Nephron progenitor cell (in vitro differentiated cells): ENCODE measurements at regions not wholly inside any gene's neighbourhood (a gene's known extent, or its start where the extent isn't known, plus 50 kb on each side); places are given as distances from the start of the nearest gene placed in this dataset.

Experiments
- DNase-seq: peaks from one replicate; pipeline ENCODE4 v3.0.0; 2021
- H3K27ac Mint-ChIP-seq: 2 replicates; pipeline ENCODE4 v1.8.0; 2021; ENCODE audit warnings: mild to moderate bottlenecking, moderate library complexity, mixed read lengths
- H3K27me3 Mint-ChIP-seq: 2 replicates; pipeline ENCODE4 v1.8.0; 2021; ENCODE audit warnings: mild to moderate bottlenecking, low read depth, mixed read lengths; ENCODE audit not compliant: poor library complexity
- H3K36me3 Mint-ChIP-seq: 2 replicates; pipeline ENCODE4 v1.8.0; 2021; ENCODE audit warnings: low read depth, mixed read lengths
- H3K4me1 Mint-ChIP-seq: 2 replicates; pipeline ENCODE4 v1.8.0; 2021; ENCODE audit warnings: mixed read lengths
- H3K4me3 Mint-ChIP-seq: 2 replicates; pipeline ENCODE4 v1.8.0; 2021; ENCODE audit warnings: mild to moderate bottlenecking, moderate library complexity, mixed read lengths
- H3K9me3 Mint-ChIP-seq: 2 replicates; pipeline ENCODE4 v1.8.0; 2021; ENCODE audit warnings: mild to moderate bottlenecking, moderate library complexity, mixed read lengths
- TF ChIP-seq, protein P1 (sequence below): fragments of 200-600 bp; sonication (generic); IDR thresholded peaks from 2 replicates; pipeline ENCODE4 v1.5.0; 2021; ENCODE audit warnings: antibody characterized with exemption

DNA sequence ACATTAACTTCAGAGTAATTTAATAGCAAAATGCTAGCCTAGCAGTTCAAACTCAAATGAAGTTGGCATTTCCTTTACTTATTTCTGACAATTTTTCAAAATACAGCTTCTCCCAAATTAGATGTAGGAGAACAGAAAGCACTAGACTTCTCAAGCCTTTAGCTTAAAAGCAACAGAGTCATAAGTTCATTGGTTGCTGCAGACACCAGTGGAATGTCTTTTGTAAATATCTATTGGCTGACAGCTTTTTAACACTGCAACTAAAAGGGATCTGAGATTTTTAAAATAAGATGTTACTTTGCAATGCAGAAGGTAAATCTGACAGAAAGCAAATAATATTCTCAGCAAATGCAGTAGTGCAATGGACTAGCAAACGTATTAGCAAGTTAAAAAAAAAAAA lies 259.3 kb downstream of the TBL1XR1 start:
- peaks cover 6% of the 10 kb centered on the region for H3K36me3 Mint-ChIP-seq
- peaks cover 44% of the 10 kb centered on the region for H3K4me1 Mint-ChIP-seq
- no peak overlapping the region for H3K4me3 Mint-ChIP-seq
- no peak for DNase-seq
- H3K9me3 Mint-ChIP-seq: peaks cover 6% of the 10 kb centered on the region
- peaks cover 6% of the 10 kb centered on the region for H3K27me3 Mint-ChIP-seq
- TF ChIP-seq, protein P1, sequence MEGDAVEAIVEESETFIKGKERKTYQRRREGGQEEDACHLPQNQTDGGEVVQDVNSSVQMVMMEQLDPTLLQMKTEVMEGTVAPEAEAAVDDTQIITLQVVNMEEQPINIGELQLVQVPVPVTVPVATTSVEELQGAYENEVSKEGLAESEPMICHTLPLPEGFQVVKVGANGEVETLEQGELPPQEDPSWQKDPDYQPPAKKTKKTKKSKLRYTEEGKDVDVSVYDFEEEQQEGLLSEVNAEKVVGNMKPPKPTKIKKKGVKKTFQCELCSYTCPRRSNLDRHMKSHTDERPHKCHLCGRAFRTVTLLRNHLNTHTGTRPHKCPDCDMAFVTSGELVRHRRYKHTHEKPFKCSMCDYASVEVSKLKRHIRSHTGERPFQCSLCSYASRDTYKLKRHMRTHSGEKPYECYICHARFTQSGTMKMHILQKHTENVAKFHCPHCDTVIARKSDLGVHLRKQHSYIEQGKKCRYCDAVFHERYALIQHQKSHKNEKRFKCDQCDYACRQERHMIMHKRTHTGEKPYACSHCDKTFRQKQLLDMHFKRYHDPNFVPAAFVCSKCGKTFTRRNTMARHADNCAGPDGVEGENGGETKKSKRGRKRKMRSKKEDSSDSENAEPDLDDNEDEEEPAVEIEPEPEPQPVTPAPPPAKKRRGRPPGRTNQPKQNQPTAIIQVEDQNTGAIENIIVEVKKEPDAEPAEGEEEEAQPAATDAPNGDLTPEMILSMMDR: no peak
- H3K27ac Mint-ChIP-seq: no peak overlapping the region

- peaks cover 6% of the 10 kb centered on the region for H3K9me3 Mint-ChIP-seq
- H3K36me3 Mint-ChIP-seq: peaks cover 6% of the 10 kb centered on the region
- TF ChIP-seq, protein P1: no peak
- H3K4me3 Mint-ChIP-seq: no peak overlapping the region
- H3K27ac Mint-ChIP-seq: no peak overlapping the region
- peaks cover 6% of the 10 kb centered on the region for H3K27me3 Mint-ChIP-seq
- H3K4me1 Mint-ChIP-seq: peaks cover 44% of the 10 kb centered on the region
- DNase-seq: no peak
Observed at GRCh38 chr3:176937541-176937940, 259.7 kb downstream of the TBL1XR1 start.

DNA sequence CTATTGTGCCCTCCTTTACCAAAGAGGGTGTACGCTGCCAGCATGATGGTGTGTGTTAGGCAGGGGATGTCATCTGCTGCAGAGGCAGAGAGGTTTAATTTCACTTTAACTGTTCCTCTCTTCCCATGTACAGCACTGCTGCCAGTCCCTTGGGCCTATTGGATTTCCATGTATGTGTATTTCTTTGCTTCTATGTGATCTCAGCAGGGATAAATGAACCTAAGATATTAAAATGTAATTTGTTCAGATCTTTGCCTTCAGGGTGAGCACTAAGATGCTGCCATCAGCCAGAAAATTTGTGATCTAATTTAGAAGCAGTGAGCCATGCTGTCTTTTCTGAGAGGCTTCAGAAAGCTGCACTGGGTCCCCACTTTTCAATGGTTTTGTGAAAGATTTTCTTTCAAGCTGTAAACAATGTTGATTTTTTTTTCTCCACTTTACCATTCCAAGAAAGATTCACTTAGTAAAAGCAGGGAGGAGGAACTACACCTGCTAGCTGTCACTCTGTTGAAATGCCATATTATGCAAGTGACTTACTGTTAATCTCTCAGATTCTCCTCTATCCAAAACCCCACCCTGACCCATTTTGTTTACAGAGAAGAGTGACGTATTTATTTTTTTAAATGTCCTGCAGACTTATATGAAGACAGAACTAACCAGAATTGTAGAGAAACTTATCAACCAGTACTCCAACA lies 261.9 kb downstream of the TBL1XR1 start:
- DNase-seq: no peak
- H3K27ac Mint-ChIP-seq: no peak overlapping the region
- H3K27me3 Mint-ChIP-seq: peaks cover 6% of the 10 kb centered on the region
- peaks cover 6% of the 10 kb centered on the region for H3K36me3 Mint-ChIP-seq
- no peak overlapping the region for H3K4me3 Mint-ChIP-seq
- peaks cover 46% of the 10 kb centered on the region for H3K4me1 Mint-ChIP-seq
- TF ChIP-seq, protein P1: no peak
- H3K9me3 Mint-ChIP-seq: peaks cover 6% of the 10 kb centered on the region

DNA sequence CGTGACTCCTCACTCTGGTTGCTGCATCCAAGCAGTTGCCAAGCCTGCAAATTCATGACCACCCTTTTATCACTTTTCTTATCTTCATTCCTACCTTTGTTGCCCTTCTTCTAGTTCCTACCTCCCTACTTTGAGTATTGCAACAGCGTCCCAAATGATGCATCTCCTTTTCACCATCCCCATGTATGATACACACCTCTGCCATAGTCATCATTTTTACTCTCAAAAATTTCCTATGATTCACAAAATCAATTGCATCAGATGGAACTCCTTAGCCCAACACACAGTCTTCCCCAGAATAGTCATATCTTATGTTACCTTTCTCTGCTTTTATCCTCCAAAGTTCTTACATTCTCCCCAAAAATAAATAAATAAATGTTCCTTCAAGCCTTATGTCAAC lies 262.6 kb downstream of the TBL1XR1 start:
- H3K4me3 Mint-ChIP-seq: no peak overlapping the region
- peaks cover 6% of the 10 kb centered on the region for H3K9me3 Mint-ChIP-seq
- peaks cover 6% of the 10 kb centered on the region for H3K27me3 Mint-ChIP-seq
- TF ChIP-seq, protein P1: no peak
- peaks cover 46% of the 10 kb centered on the region for H3K4me1 Mint-ChIP-seq
- DNase-seq: no peak
- no peak overlapping the region for H3K27ac Mint-ChIP-seq
- peaks cover 6% of the 10 kb centered on the region for H3K36me3 Mint-ChIP-seq

GRCh38 chr3:176933704-176934103 lies 263.6 kb downstream of the TBL1XR1 start:
- TF ChIP-seq, protein P1: no peak
- Mint-ChIP-seq H3K27me3 (peaks cover 6% of the 10 kb centered on the region), H3K9me3 (peaks cover 6% of the 10 kb centered on the region), H3K4me3 (no peak overlapping the region), H3K4me1 (peaks cover 41% of the 10 kb centered on the region), H3K27ac (peak overlapping the region; percentile 43), H3K36me3 (peaks cover 6% of the 10 kb centered on the region)
- DNase-seq: peak; percentile 3

- peaks cover 6% of the 10 kb centered on the region for H3K9me3 Mint-ChIP-seq
- TF ChIP-seq, protein P1: no peak
Observed at GRCh38 chr3:176932433-176932832, 264.8 kb downstream of the TBL1XR1 start.

More at GRCh38 chr3:176932433-176932832, 264.8 kb downstream of the TBL1XR1 start:
- Mint-ChIP-seq H3K36me3 (peaks cover 6% of the 10 kb centered on the region), H3K4me1 (peaks cover 31% of the 10 kb centered on the region), H3K27ac (no peak overlapping the region), H3K27me3 (peaks cover 6% of the 10 kb centered on the region), H3K4me3 (no peak overlapping the region)
- no peak for DNase-seq
